Breast epithelium (tissue), 4 donors: ENCODE measurements at regions not wholly inside any gene's neighbourhood (a gene's known extent, or its start where the extent isn't known, plus 50 kb on each side); places are given as distances from the start of the nearest gene placed in this dataset.

ENCODE experiments used
- DNase-seq, 2 donors: peaks; one replicate each; pipeline ENCODE4 v3.0.0-alpha.2; 2019; ENCODE audit warnings: low spot score in 2 of 2
- H3K27ac ChIP-seq, 2 donors: fragments of 200-600 bp; sonication (generic) in 1 of 2; one replicate each; pipeline ENCODE4 v1.5.1; 2016 to 2019; ENCODE audit warnings: mild to moderate bottlenecking in 1 of 2
- H3K27me3 ChIP-seq, 2 donors: fragments of 200-600 bp; sonication (generic) in 1 of 2; one replicate each; pipeline versions ENCODE4 v1.5.1 to v1.6.0; 2017 to 2019; ENCODE audit warnings: control low read depth in 1 of 2, mild to moderate bottlenecking in 1 of 2
- H3K36me3 ChIP-seq: fragments of 200-600 bp; one replicate; pipeline ENCODE4 v1.5.1; 2019
- H3K4me1 ChIP-seq, 2 donors: fragments of 200-600 bp; sonication (generic); one replicate each; pipeline ENCODE4 v1.5.1; 2016 to 2019; ENCODE audit warnings: control low read depth in 1 of 2
- H3K4me3 ChIP-seq, 3 donors: fragments of 200-600 bp; sonication (generic); 1 replicate in 2 of 3; 2 replicates in 1 of 3; pipeline ENCODE4 v1.5.1; 2016 to 2019; ENCODE audit warnings: mild to moderate bottlenecking in 3 of 3, moderate library complexity in 2 of 3
- H3K9me3 ChIP-seq, 2 donors: fragments of 200-600 bp; sonication (generic) in 1 of 2; one replicate each; pipeline ENCODE4 v1.5.1; 2016 to 2019; ENCODE audit warnings: control low read depth in 1 of 2
- POLR2A ChIP-seq: fragments of 450-650 bp; IDR thresholded peaks from one replicate; pipeline ENCODE4 v1.6.1; 2016; ENCODE audit warnings: antibody characterized with exemption, mild to moderate bottlenecking, moderate library complexity
- POLR2AphosphoS5 ChIP-seq, 3 donors: sonication (generic); formaldehyde crosslinking; IDR thresholded peaks; one replicate each; pipeline ENCODE4 v1.6.1; 2017; ENCODE audit warnings: antibody characterized with exemption in 3 of 3
- intact Hi-C: fragments of 100-400 bp; cut with DNase I; formaldehyde crosslinking; loops from one replicate; pipeline ENCODE4 v1.15.1; 2023; ENCODE audit warnings: low total_unique reads
- TF ChIP-seq, protein P1 (sequence below), 3 donors: fragments of 450-650 bp; IDR thresholded peaks; one replicate each; pipeline ENCODE4 v1.5.1; 2016 to 2017; ENCODE audit warnings: antibody characterized with exemption in 3 of 3, mild to moderate bottlenecking in 3 of 3, moderate library complexity in 3 of 3

DNA sequence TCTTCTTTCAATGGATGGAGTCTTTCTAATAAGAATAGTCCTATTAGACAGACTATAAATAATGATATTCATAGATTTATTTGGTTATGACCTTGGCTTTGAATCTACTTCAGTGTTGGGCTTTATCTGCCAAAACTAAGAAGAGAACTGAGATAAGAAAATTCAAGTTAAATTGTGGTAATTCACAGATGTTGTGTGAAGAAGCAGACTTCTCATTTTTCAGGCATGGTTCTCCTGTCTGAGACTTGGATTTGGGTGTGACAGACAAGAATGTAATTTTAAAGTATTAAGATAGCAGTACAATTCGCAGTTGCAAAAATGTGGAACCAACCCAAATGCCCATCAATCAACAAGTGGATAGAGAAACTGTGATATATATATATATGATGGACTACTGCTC lies 124.7 kb downstream of the QPCT start:
- no peak for TF ChIP-seq POLR2A
- TF ChIP-seq, protein P1, sequence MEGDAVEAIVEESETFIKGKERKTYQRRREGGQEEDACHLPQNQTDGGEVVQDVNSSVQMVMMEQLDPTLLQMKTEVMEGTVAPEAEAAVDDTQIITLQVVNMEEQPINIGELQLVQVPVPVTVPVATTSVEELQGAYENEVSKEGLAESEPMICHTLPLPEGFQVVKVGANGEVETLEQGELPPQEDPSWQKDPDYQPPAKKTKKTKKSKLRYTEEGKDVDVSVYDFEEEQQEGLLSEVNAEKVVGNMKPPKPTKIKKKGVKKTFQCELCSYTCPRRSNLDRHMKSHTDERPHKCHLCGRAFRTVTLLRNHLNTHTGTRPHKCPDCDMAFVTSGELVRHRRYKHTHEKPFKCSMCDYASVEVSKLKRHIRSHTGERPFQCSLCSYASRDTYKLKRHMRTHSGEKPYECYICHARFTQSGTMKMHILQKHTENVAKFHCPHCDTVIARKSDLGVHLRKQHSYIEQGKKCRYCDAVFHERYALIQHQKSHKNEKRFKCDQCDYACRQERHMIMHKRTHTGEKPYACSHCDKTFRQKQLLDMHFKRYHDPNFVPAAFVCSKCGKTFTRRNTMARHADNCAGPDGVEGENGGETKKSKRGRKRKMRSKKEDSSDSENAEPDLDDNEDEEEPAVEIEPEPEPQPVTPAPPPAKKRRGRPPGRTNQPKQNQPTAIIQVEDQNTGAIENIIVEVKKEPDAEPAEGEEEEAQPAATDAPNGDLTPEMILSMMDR (IDR thresholded peaks at IDR 0.05), result no peak
- TF ChIP-seq POLR2AphosphoS5 (IDR thresholded peaks at IDR 0.05), result no peak
- Histone ChIP-seq H3K9me3 (no peaks in the 10 kb centered on the region), H3K27ac (no peak overlapping the region), H3K27me3 (no peaks in the 10 kb centered on the region), H3K36me3 (no peaks in the 10 kb centered on the region), H3K4me1 (no peaks in the 10 kb centered on the region), H3K4me3 (no peak overlapping the region)
- no peak for DNase-seq
- intact Hi-C loops, result no loop called here

DNA sequence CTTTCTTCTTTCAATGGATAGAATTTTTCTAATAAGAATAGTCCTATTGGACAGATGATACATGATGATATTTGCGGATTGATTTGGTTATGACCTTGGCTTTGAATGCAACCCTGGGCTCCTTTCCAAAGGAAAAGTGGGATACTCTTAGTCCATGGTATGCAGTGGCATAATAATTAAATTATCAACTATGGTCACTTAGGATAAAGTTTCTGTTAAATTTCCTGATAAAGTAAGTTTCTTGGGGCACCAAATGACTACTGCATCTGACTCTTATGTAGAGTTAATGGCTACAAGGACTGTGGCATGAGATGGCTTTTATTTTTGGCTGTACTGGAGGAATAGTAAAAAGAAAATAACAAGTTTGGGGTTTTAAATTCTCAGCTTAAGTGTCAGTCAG lies 126.7 kb downstream of the QPCT start:
- TF ChIP-seq POLR2A (no peak), POLR2AphosphoS5 (IDR thresholded peaks at IDR 0.05) (no peak)
- TF ChIP-seq, protein P1 (IDR thresholded peaks at IDR 0.05), result no peak
- intact Hi-C loops, result loop anchor here (5.0 kb wide), 1 partner anchor 881 kb away; no protein-coding TSS in a partner anchor
- Histone ChIP-seq H3K27ac (no peak overlapping the region), H3K4me1 (no peaks in the 10 kb centered on the region), H3K4me3 (no peak overlapping the region), H3K27me3 (no peaks in the 10 kb centered on the region), H3K36me3 (no peaks in the 10 kb centered on the region), H3K9me3 (no peaks in the 10 kb centered on the region)
- DNase-seq, result no peak

DNA sequence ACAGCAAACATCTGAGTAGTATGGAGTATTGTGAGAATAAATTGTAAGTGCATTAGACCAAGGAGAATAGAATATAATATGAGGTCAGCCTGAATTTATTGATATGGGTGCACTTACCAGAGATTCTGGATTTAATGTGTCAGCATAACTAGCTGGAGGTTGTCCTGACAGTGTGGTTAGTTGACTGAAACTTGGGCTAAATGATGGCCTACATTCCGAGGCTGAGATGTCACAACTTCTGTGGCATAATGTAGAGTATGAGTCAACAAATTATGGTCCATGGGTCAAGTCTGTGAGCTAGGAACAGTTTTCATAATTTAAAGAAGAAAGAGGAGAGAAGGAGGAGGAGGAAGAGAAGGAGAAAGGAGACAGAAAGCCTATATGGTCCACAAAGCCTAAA lies 127.6 kb downstream of the QPCT start:
- TF ChIP-seq, protein P1 (IDR thresholded peaks at IDR 0.05), result no peak
- no peak for TF ChIP-seq POLR2AphosphoS5 (IDR thresholded peaks at IDR 0.05)
- TF ChIP-seq POLR2A, result no peak
- no peak overlapping the region for H3K27ac ChIP-seq
- intact Hi-C loops, result loop anchor here (5.0 kb wide), 1 partner anchor 880 kb away; no protein-coding TSS in a partner anchor
- no peak for DNase-seq
- H3K9me3 ChIP-seq, result no peaks in the 10 kb centered on the region
- no peaks in the 10 kb centered on the region for H3K27me3 ChIP-seq
- no peaks in the 10 kb centered on the region for H3K4me1 ChIP-seq
- no peak overlapping the region for H3K4me3 ChIP-seq
- H3K36me3 ChIP-seq, result no peaks in the 10 kb centered on the region

DNA sequence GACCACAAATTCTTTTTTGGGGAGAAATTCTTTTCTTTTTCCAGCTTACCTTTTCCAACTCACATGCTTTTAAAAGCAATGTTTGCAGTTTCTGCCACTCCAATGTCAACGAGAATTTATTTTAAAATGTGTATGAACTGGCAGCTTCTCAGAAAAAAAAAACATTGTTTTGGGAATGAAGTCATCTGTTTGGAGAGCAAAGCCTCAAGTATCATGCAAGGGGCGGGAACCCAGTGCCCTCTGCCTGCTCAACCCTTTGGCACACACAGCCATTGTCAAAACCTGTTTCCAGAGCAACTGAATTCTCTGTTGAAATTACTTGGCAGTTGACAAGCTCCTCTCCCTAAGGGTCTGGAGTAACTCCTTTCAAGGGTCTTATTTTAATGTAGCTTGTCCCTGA lies 128.5 kb downstream of the QPCT start:
- no peak for TF ChIP-seq POLR2AphosphoS5 (IDR thresholded peaks at IDR 0.05)
- TF ChIP-seq, protein P1 (IDR thresholded peaks at IDR 0.05), result no peak
- TF ChIP-seq POLR2A, result no peak
- H3K27me3 ChIP-seq, result no peaks in the 10 kb centered on the region
- no peak overlapping the region for H3K4me3 ChIP-seq
- no peaks in the 10 kb centered on the region for H3K9me3 ChIP-seq
- peak overlapping the region in 1 of 2 donors; percentile 26 for H3K27ac ChIP-seq
- DNase-seq, result peak in 1 of 2 donors; percentile 29
- no peaks in the 10 kb centered on the region for H3K4me1 ChIP-seq
- intact Hi-C loops, result loop anchor here (5.0 kb wide), 1 partner anchor 879 kb away; no protein-coding TSS in a partner anchor
- H3K36me3 ChIP-seq, result no peaks in the 10 kb centered on the region

DNA sequence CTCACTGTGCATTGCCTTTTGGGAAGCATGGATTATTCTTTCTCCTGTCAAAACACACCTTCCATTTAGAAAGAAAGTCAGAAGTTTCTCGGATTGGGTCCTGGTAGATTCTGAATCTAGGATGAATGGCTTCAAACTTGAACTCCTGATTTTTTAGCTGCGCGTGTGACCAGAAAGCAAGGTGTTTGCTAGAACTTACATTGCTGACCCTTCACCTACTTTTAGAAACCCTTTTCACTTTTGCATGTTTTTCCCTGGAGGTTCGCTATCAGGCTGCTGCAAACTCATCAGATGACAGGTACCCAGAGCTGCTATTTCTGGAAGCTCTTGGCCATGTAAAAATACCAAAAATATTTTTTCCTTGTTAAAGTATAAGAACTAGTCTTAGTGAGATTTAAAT lies 132.0 kb downstream of the QPCT start:
- Histone ChIP-seq H3K27me3 (no peaks in the 10 kb centered on the region), H3K4me1 (no peaks in the 10 kb centered on the region), H3K36me3 (no peaks in the 10 kb centered on the region), H3K27ac (no peak overlapping the region), H3K9me3 (no peaks in the 10 kb centered on the region), H3K4me3 (no peak overlapping the region)
- DNase-seq, result no peak
- TF ChIP-seq POLR2A (no peak), POLR2AphosphoS5 (IDR thresholded peaks at IDR 0.05) (no peak)
- TF ChIP-seq, protein P1 (IDR thresholded peaks at IDR 0.05), result no peak
- intact Hi-C loops, result no loop called here
